Gastrocnemius medialis (tissue), 4 donors: ENCODE measurements at regions not wholly inside any gene's neighbourhood (a gene's known extent, or its start where the extent isn't known, plus 50 kb on each side); places are given as distances from the start of the nearest gene placed in this dataset.
"Not testable (repeated sequence)": the region's sequence is repeated elsewhere in the genome, so short reads cannot be mapped to it uniquely, and the experiment has no call there.

Experiments
- ATAC-seq, 2 donors: fragments of 150-250 bp; one replicate each; pipeline ENCODE4 v1.9.1; 2016
- DNase-seq, 2 donors: peaks; one replicate each; pipeline ENCODE4 v3.0.0-alpha.2; 2019
- H3K27ac ChIP-seq, 4 donors: fragments of 200-600 bp; sonication (generic); 1 replicate in 1 of 4; 2 replicates in 3 of 4; pipeline ENCODE4 v1.5.1; 2016 to 2018; ENCODE audit warnings: mild to moderate bottlenecking in 2 of 4, moderate library complexity in 1 of 4
- H3K27me3 ChIP-seq, 3 donors: fragments of 200-600 bp; sonication (generic) in 2 of 3; 1 replicate in 1 of 3; 2 replicates in 2 of 3; pipeline versions ENCODE4 v1.5.1 to v1.6.0; 2016 to 2019; ENCODE audit warnings: mild to moderate bottlenecking in 1 of 3, moderate library complexity in 1 of 3
- H3K36me3 ChIP-seq, 2 donors: fragments of 200-600 bp; sonication (generic) in 1 of 2; one replicate each; pipeline ENCODE4 v1.5.1; 2017 to 2018
- H3K4me1 ChIP-seq, 2 donors: fragments of 200-600 bp; sonication (generic) in 1 of 2; one replicate each; pipeline ENCODE4 v1.5.1; 2016 to 2017; ENCODE audit warnings: mild to moderate bottlenecking in 2 of 2
- H3K4me3 ChIP-seq, 4 donors: fragments of 200-600 bp; sonication (generic) in 3 of 4; 1 replicate in 1 of 4; 2 replicates in 3 of 4; pipeline ENCODE4 v1.5.1; 2016 to 2019; ENCODE audit warnings: mild to moderate bottlenecking in 2 of 4
- H3K9me3 ChIP-seq, 3 donors: fragments of 200-600 bp; sonication (generic) in 2 of 3; 1 replicate in 1 of 3; 2 replicates in 2 of 3; pipeline ENCODE4 v1.5.1; 2016 to 2019
- CTCF ChIP-seq, 5 experiments: fragments of 450-650 bp in 3 of 5; fragments of 200-600 bp in 2 of 5; sonication (generic) in 2 of 5; IDR thresholded peaks in 4 of 5; conservative IDR thresholded peaks in 1 of 5; 1 replicate in 4 of 5; 2 replicates in 1 of 5; pipeline ENCODE4 v1.5.1; 2016 to 2019; ENCODE audit warnings: antibody characterized with exemption in 5 of 5, mild to moderate bottlenecking in 3 of 5, moderate library complexity in 3 of 5
- POLR2A ChIP-seq, 2 donors: fragments of 450-650 bp; IDR thresholded peaks; one replicate each; pipeline ENCODE4 v1.6.1; 2017; ENCODE audit warnings: antibody characterized with exemption in 2 of 2, mild to moderate bottlenecking in 2 of 2, moderate library complexity in 2 of 2
- in situ Hi-C, 4 donors: fragments of 200-750 bp; cut with MboI; loops; one replicate each; pipeline versions ENCODE4 v1.15.0 to v1.8.0; 2017; ENCODE audit warnings: low sequenced_read_pairs in 4 of 4
- intact Hi-C: fragments of 100-400 bp; cut with DNase I; formaldehyde crosslinking; loops from one replicate; pipeline ENCODE4 v1.15.1; 2023; ENCODE audit warnings: low total_unique reads

GRCh38 chr12:60724475-60724874 is 1128.6 kb downstream of the SLC16A7 start:
- intact Hi-C loops: no loop called here
- H3K27ac ChIP-seq: no peak overlapping the region
- no peak for TF ChIP-seq CTCF (IDR thresholded peaks at IDR 0.05 in 4 of 5, conservative IDR thresholded peaks at IDR 0.05 in 1 of 5)
- H3K4me3 ChIP-seq: no peak overlapping the region
- no peaks in the 10 kb centered on the region for H3K9me3 ChIP-seq
- no peaks in the 10 kb centered on the region for H3K27me3 ChIP-seq
- in situ Hi-C loops: no loop called here
- no peak for ATAC-seq
- H3K4me1 ChIP-seq: no peaks in the 10 kb centered on the region
- no peak for DNase-seq
- H3K36me3 ChIP-seq: no peaks in the 10 kb centered on the region

GRCh38 chr12:60724984-60725383 is 1129.2 kb downstream of the SLC16A7 start:
- intact Hi-C loops: no loop called here
- Histone ChIP-seq H3K4me3 (no peak overlapping the region), H3K27me3 (no peaks in the 10 kb centered on the region), H3K9me3 (no peaks in the 10 kb centered on the region), H3K36me3 (no peaks in the 10 kb centered on the region), H3K4me1 (no peaks in the 10 kb centered on the region), H3K27ac (no peak overlapping the region)
- in situ Hi-C loops: no loop called here
- ATAC-seq: no peak
- DNase-seq: no peak
- no peak for TF ChIP-seq CTCF (IDR thresholded peaks at IDR 0.05 in 4 of 5, conservative IDR thresholded peaks at IDR 0.05 in 1 of 5)
- TF ChIP-seq POLR2A (IDR thresholded peaks at IDR 0.05): no peak

- H3K4me3 ChIP-seq: no peak overlapping the region
- H3K27ac ChIP-seq: no peak overlapping the region
- H3K36me3 ChIP-seq: no peaks in the 10 kb centered on the region
- DNase-seq (no peak), ATAC-seq (no peak)
- H3K9me3 ChIP-seq: no peaks in the 10 kb centered on the region
- TF ChIP-seq CTCF (IDR thresholded peaks at IDR 0.05 in 4 of 5, conservative IDR thresholded peaks at IDR 0.05 in 1 of 5): no peak
- no peak for TF ChIP-seq POLR2A (IDR thresholded peaks at IDR 0.05)
- intact Hi-C loops (no loop called here), in situ Hi-C loops (no loop called here)
- no peaks in the 10 kb centered on the region for H3K27me3 ChIP-seq
- no peaks in the 10 kb centered on the region for H3K4me1 ChIP-seq
These were observed 1156.8 kb downstream of the SLC16A7 start for GRCh38 chr12:60752589-60752988.

GRCh38 chr12:60758224-60758623 is 1162.4 kb downstream of the SLC16A7 start:
- Histone ChIP-seq H3K4me1 (no peaks in the 10 kb centered on the region), H3K27ac (no peak overlapping the region), H3K27me3 (no peaks in the 10 kb centered on the region), H3K9me3 (no peaks in the 10 kb centered on the region), H3K4me3 (no peak overlapping the region), H3K36me3 (no peaks in the 10 kb centered on the region)
- in situ Hi-C loops: no loop called here
- TF ChIP-seq CTCF (IDR thresholded peaks at IDR 0.05 in 4 of 5, conservative IDR thresholded peaks at IDR 0.05 in 1 of 5) (no peak), POLR2A (IDR thresholded peaks at IDR 0.05) (no peak)
- ATAC-seq: no peak
- DNase-seq: no peak
- intact Hi-C loops: no loop called here

GRCh38 chr12:60760965-60761364 is 1165.1 kb downstream of the SLC16A7 start:
- DNase-seq (no peak), ATAC-seq (no peak)
- no peaks in the 10 kb centered on the region for H3K9me3 ChIP-seq
- H3K27me3 ChIP-seq: no peaks in the 10 kb centered on the region
- H3K27ac ChIP-seq: no peak overlapping the region
- no peaks in the 10 kb centered on the region for H3K36me3 ChIP-seq
- intact Hi-C loops (no loop called here), in situ Hi-C loops (no loop called here)
- no peak for TF ChIP-seq POLR2A (IDR thresholded peaks at IDR 0.05)
- no peak for TF ChIP-seq CTCF (IDR thresholded peaks at IDR 0.05 in 4 of 5, conservative IDR thresholded peaks at IDR 0.05 in 1 of 5)
- no peaks in the 10 kb centered on the region for H3K4me1 ChIP-seq
- H3K4me3 ChIP-seq: no peak overlapping the region

- intact Hi-C loops, H3K4me3 ChIP-seq, ATAC-seq, DNase-seq, H3K27me3 ChIP-seq, H3K27ac ChIP-seq, in situ Hi-C loops, H3K9me3 ChIP-seq, H3K36me3 ChIP-seq, H3K4me1 ChIP-seq: not testable (repeated sequence)
These were observed 1205.3 kb downstream of the SLC16A7 start for GRCh38 chr12:60801166-60801565.
